K562 (cell line): ENCODE measurements at regions not wholly inside any gene's neighbourhood (a gene's known extent, or its start where the extent isn't known, plus 50 kb on each side); places are given as distances from the start of the nearest gene placed in this dataset.

Source experiments
- ARID3A ChIP-seq: IDR thresholded peaks from 2 replicates; pipeline ENCODE4 v1.6.1; 2012; ENCODE audit warnings: low read depth, low read length, improper control_type of control experiment, borderline replicate concordance
- CBX1 ChIP-seq: sonication (generic); IDR thresholded peaks from 2 replicates; pipeline ENCODE4 v1.6.1; 2016; ENCODE audit warnings: antibody characterized with exemption, low read depth, mild to moderate bottlenecking
- CCAR2 ChIP-seq: fragments of 200-400 bp; formaldehyde crosslinking; IDR thresholded peaks from 2 replicates; pipeline ENCODE4 v1.6.1; 2017; ENCODE audit warnings: mild to moderate bottlenecking, low read depth, low read length
- GABPB1 ChIP-seq: sonication (generic); formaldehyde crosslinking; IDR thresholded peaks from 2 replicates; pipeline ENCODE4 v1.8.0; 2022; ENCODE audit warnings: mild to moderate bottlenecking, missing genetic modification reagents
- MLX ChIP-seq, 2 experiments: fragments of 450-650 bp in 1 of 2; sonication (generic) in 1 of 2; formaldehyde crosslinking; conservative IDR thresholded peaks; 2 replicates each; pipeline versions ENCODE4 v1.4.0 to v1.8.1; 2020 to 2022; ENCODE audit warnings: mild to moderate bottlenecking in 1 of 2, missing genetic modification reagents in 1 of 2
- MTA3 ChIP-seq: fragments of 450-650 bp; formaldehyde crosslinking; IDR thresholded peaks from 2 replicates; pipeline ENCODE4 v1.6.1; 2017; ENCODE audit warnings: mild to moderate bottlenecking, borderline replicate concordance
- POLR3A ChIP-seq: IDR thresholded peaks from 2 replicates; pipeline ENCODE4 v1.6.1; 2011; ENCODE audit warnings: borderline replicate concordance, mild to moderate bottlenecking, moderate library complexity; ENCODE audit not compliant: insufficient read length, insufficient read depth; ENCODE audit errors: extremely low read depth
- ZKSCAN1 ChIP-seq: fragments of 150-350 bp; IDR thresholded peaks from 2 replicates; pipeline ENCODE4 v1.6.1; 2016; ENCODE audit warnings: low read depth, low read length
- ZNF121 ChIP-seq: sonication (generic); formaldehyde crosslinking; conservative IDR thresholded peaks from 2 replicates; pipeline ENCODE4 v1.8.0; 2022; ENCODE audit warnings: missing genetic modification reagents
- ZNF277 ChIP-seq: fragments of 250-450 bp; sonication (Bioruptor Pico); IDR thresholded peaks from 2 replicates; pipeline ENCODE4 v1.8.0; 2022; ENCODE audit warnings: inconsistent platforms, mild to moderate bottlenecking, moderate library complexity, borderline replicate concordance
- ZNF77 ChIP-seq: fragments of 250-450 bp; sonication (Bioruptor Pico); IDR thresholded peaks from 2 replicates; pipeline ENCODE4 v1.5.0; 2020
- TF ChIP-seq, protein P1 (sequence below): fragments of 450-650 bp; IDR thresholded peaks from 2 replicates; pipeline ENCODE4 v1.6.1; 2016; ENCODE audit warnings: low read depth
- TF ChIP-seq, protein P2 (sequence below): fragments of 450-650 bp; IDR thresholded peaks from 2 replicates; pipeline ENCODE4 v1.6.1; 2016; ENCODE audit warnings: borderline replicate concordance

GRCh38 chr6:147449405-147450161 is 58.9 kb upstream of the SAMD5 start (continued):
- no peak for TF ChIP-seq MLX (CRISPR knock-in tag; conservative IDR thresholded peaks at IDR 0.05)
- TF ChIP-seq GABPB1 (CRISPR knock-in tag), result no peak
- no peak for TF ChIP-seq ARID3A
- no peak for TF ChIP-seq ZNF77
- no peak for TF ChIP-seq CCAR2
- no peak for TF ChIP-seq ZNF277
- no peak for TF ChIP-seq ZKSCAN1
- TF ChIP-seq, protein P1, sequence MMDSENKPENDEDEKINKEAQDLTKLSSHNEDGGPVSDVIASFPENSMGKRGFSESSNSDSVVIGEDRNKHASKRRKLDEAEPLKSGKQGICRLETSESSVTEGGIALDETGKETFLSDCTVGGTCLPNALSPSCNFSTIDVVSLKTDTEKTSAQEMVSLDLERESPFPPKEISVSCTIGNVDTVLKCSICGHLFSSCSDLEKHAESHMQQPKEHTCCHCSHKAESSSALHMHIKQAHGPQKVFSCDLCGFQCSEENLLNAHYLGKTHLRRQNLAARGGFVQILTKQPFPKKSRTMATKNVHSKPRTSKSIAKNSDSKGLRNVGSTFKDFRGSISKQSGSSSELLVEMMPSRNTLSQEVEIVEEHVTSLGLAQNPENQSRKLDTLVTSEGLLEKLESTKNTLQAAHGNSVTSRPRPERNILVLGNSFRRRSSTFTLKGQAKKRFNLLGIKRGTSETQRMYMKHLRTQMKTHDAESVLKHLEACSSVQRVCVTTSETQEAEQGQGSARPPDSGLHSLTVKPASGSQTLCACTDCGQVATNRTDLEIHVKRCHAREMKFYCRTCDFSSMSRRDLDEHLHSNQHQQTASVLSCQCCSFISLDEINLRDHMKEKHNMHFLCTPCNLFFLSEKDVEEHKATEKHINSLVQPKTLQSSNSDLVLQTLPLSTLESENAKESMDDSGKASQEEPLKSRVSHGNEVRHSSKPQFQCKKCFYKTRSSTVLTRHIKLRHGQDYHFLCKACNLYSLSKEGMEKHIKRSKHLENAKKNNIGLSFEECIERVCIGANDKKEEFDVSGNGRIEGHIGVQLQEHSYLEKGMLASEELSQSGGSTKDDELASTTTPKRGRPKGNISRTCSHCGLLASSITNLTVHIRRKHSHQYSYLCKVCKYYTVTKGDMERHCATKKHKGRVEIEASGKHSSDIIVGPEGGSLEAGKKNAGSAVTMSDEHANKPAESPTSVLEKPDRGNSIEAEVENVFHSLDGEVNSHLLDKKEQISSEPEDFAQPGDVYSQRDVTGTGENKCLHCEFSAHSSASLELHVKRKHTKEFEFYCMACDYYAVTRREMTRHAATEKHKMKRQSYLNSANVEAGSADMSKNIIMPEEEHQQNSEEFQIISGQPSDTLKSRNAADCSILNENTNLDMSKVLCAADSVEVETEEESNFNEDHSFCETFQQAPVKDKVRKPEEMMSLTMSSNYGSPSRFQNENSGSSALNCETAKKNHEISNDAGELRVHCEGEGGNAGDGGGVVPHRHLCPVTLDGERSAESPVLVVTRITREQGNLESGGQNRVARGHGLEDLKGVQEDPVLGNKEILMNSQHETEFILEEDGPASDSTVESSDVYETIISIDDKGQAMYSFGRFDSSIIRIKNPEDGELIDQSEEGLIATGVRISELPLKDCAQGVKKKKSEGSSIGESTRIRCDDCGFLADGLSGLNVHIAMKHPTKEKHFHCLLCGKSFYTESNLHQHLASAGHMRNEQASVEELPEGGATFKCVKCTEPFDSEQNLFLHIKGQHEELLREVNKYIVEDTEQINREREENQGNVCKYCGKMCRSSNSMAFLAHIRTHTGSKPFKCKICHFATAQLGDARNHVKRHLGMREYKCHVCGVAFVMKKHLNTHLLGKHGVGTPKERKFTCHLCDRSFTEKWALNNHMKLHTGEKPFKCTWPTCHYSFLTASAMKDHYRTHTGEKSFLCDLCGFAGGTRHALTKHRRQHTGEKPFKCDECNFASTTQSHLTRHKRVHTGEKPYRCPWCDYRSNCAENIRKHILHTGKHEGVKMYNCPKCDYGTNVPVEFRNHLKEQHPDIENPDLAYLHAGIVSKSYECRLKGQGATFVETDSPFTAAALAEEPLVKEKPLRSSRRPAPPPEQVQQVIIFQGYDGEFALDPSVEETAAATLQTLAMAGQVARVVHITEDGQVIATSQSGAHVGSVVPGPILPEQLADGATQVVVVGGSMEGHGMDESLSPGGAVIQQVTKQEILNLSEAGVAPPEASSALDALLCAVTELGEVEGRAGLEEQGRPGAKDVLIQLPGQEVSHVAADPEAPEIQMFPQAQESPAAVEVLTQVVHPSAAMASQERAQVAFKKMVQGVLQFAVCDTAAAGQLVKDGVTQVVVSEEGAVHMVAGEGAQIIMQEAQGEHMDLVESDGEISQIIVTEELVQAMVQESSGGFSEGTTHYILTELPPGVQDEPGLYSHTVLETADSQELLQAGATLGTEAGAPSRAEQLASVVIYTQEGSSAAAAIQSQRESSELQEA, result no peak
- TF ChIP-seq CBX1, result no peak
- no peak for TF ChIP-seq POLR3A
- TF ChIP-seq, protein P2, sequence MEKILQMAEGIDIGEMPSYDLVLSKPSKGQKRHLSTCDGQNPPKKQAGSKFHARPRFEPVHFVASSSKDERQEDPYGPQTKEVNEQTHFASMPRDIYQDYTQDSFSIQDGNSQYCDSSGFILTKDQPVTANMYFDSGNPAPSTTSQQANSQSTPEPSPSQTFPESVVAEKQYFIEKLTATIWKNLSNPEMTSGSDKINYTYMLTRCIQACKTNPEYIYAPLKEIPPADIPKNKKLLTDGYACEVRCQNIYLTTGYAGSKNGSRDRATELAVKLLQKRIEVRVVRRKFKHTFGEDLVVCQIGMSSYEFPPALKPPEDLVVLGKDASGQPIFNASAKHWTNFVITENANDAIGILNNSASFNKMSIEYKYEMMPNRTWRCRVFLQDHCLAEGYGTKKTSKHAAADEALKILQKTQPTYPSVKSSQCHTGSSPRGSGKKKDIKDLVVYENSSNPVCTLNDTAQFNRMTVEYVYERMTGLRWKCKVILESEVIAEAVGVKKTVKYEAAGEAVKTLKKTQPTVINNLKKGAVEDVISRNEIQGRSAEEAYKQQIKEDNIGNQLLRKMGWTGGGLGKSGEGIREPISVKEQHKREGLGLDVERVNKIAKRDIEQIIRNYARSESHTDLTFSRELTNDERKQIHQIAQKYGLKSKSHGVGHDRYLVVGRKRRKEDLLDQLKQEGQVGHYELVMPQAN, result no peak
- TF ChIP-seq MTA3, result 0 out of 2 replicates have a peak, but pooled peaks have one; percentile 49
- no peak for TF ChIP-seq ZNF121 (CRISPR knock-in tag)
